ENCODE measurements at regions not wholly inside any gene's neighbourhood (a gene's known extent, or its start where the extent isn't known, plus 50 kb on each side); places are given as distances from the start of the nearest gene placed in this dataset.

DNA sequence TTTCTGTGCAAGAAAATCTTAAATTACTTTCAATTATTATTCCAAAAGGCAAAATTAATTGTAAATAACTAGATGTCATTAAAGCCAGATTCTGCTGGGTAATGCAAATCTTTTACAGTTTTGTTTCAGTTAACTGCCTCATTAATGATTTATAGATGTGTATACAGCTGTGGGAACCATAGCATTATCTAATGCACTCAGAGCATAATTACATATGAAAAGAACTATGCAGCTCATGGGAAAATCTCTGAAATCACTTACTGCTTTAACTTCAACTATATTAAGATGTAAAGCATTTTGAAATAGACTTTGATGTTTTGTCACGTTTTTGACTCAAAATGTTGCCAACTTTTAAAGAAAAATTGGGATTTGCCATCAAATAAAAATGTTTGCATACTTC, 630.3 kb upstream of the KLHL4 start:
- no peaks in the 10 kb centered on the region for H3K4me1 ChIP-seq (ENCODE audit: low read length)
- H3K36me3 ChIP-seq (ENCODE audit: insufficient read depth, low read length) = no peaks in the 10 kb centered on the region
- no peaks in the 10 kb centered on the region for H3K27me3 ChIP-seq (ENCODE audit: low read length)
- peaks cover 12% of the 10 kb centered on the region for H3K9me3 ChIP-seq (ENCODE audit: low read length)
- no peak overlapping the region for H3K4me3 ChIP-seq (ENCODE audit: low read length)
- no peak overlapping the region for H3K4me2 ChIP-seq (ENCODE audit: low read depth, low read length, poor library complexity, severe bottlenecking)
- no peak for DNase-seq
- no peak overlapping the region for H2AFZ ChIP-seq (ENCODE audit: low read length)
- H3K27ac ChIP-seq (ENCODE audit: low read length) = no peak overlapping the region
- H3K79me2 ChIP-seq (ENCODE audit: low read length) = no peaks in the 10 kb centered on the region
- no peaks in the 10 kb centered on the region for H3K9me2 ChIP-seq (replicated peaks; ENCODE audit: insufficient read depth, low read length)
- H4K20me1 ChIP-seq (ENCODE audit: insufficient read depth, low read depth, low read length) = no peaks in the 10 kb centered on the region
- H3K9ac ChIP-seq (ENCODE audit: low read length) = no peak overlapping the region

DNA sequence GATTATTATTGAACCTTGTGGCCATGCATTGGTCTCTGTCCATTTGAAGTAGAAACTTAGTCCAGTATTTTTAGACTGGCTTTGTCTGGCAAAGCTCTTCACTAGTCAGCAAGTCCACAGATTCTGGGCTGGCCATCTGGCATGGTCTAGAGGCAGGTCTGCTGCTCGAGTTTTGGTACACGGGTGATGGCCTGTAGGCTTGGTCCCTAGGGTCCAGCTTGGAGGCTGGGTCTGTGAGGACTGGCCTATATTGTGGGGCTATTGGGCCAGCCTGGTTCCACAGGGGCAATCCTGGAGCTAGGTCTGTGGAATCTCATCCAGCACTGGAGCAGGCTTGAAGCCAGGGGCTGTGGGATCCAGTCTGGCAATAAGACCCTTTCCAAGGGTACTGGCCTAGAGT, 607.6 kb upstream of the KLHL4 start:
- Histone ChIP-seq H3K4me2 (ENCODE audit: low read depth, low read length, poor library complexity, severe bottlenecking) (no peak overlapping the region), H3K4me1 (ENCODE audit: low read length) (no peaks in the 10 kb centered on the region), H3K9ac (ENCODE audit: low read length) (no peak overlapping the region), H3K79me2 (ENCODE audit: low read length) (no peaks in the 10 kb centered on the region), H3K36me3 (ENCODE audit: insufficient read depth, low read length) (no peaks in the 10 kb centered on the region), H3K9me3 (ENCODE audit: low read length) (peaks cover 16% of the 10 kb centered on the region), H3K27ac (ENCODE audit: low read length) (no peak overlapping the region), H2AFZ (ENCODE audit: low read length) (no peak overlapping the region), H3K4me3 (ENCODE audit: low read length) (no peak overlapping the region), H3K27me3 (ENCODE audit: low read length) (no peaks in the 10 kb centered on the region), H4K20me1 (ENCODE audit: insufficient read depth, low read depth, low read length) (no peaks in the 10 kb centered on the region), H3K9me2 (replicated peaks; ENCODE audit: insufficient read depth, low read length) (no peaks in the 10 kb centered on the region)
- no peak for DNase-seq

DNA sequence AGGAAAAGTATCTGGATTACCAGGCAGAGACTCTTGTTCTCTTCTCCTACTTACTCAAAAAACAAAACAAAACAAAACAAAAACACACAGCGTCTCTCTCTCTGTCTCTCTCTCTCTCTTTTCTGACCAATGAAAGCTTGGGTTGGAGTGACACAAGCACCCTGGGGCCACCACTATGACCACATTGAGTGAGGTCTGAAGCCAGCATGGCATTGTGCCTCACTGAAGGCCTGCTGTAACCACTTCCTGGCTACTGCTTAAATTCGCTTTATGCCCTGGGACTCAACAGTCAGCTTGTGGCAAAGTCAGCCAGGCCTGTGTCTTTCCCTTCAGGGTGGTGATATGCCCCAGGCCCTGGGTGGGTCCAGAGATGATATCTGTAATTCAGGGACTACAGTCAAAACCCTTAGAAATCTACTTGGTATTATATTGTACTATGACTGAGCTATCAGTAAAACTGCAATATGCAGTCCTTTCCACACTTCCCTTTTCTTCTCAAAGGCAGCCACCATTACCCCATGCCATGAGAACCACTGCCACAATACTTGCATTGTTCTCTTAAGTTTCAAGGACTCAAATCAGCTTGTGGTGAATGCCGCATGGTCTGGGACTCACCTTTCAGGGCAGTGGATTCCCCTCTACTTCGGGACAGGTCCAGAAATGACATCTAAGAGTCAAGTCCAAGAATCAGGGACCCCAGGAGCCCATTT, 606.8 kb upstream of the KLHL4 start:
- Histone ChIP-seq H3K9ac (ENCODE audit: low read length) (no peak overlapping the region), H3K4me1 (ENCODE audit: low read length) (no peaks in the 10 kb centered on the region), H3K9me2 (replicated peaks; ENCODE audit: insufficient read depth, low read length) (no peaks in the 10 kb centered on the region), H3K4me2 (ENCODE audit: low read depth, low read length, poor library complexity, severe bottlenecking) (no peak overlapping the region), H4K20me1 (ENCODE audit: insufficient read depth, low read depth, low read length) (no peaks in the 10 kb centered on the region), H3K79me2 (ENCODE audit: low read length) (no peaks in the 10 kb centered on the region), H3K4me3 (ENCODE audit: low read length) (no peak overlapping the region), H3K36me3 (ENCODE audit: insufficient read depth, low read length) (no peaks in the 10 kb centered on the region), H3K9me3 (ENCODE audit: low read length) (peaks cover 14% of the 10 kb centered on the region), H2AFZ (ENCODE audit: low read length) (no peak overlapping the region), H3K27me3 (ENCODE audit: low read length) (no peaks in the 10 kb centered on the region), H3K27ac (ENCODE audit: low read length) (no peak overlapping the region)
- DNase-seq = no peak

DNA sequence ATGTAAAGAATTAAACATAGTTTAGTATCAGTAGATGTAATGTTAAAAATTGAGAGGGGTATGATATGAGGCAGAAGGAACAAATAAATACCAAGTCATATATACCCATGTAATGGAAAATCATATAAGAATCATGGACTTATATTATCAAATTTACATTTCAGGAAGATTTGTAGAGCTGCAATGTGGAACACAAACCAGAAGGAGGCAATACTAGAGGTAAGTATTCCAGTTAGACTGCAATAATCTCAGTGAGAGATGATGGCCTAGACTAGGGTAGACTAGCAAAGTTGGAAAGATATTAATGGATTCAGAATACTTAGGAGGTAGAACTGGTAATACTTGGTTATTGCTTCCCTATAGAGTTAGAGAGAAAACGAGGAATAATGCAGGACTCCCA, 603.0 kb upstream of the KLHL4 start:
- no peak overlapping the region for H3K4me3 ChIP-seq (ENCODE audit: low read length)
- H3K4me1 ChIP-seq (ENCODE audit: low read length) = no peaks in the 10 kb centered on the region
- no peak overlapping the region for H2AFZ ChIP-seq (ENCODE audit: low read length)
- H3K27me3 ChIP-seq (ENCODE audit: low read length) = no peaks in the 10 kb centered on the region
- no peak overlapping the region for H3K4me2 ChIP-seq (ENCODE audit: low read depth, low read length, poor library complexity, severe bottlenecking)
- H3K9me3 ChIP-seq (ENCODE audit: low read length) = peaks cover 14% of the 10 kb centered on the region
- H3K79me2 ChIP-seq (ENCODE audit: low read length) = no peaks in the 10 kb centered on the region
- H3K27ac ChIP-seq (ENCODE audit: low read length) = no peak overlapping the region
- H3K9ac ChIP-seq (ENCODE audit: low read length) = no peak overlapping the region
- no peaks in the 10 kb centered on the region for H3K9me2 ChIP-seq (replicated peaks; ENCODE audit: insufficient read depth, low read length)
- no peak for DNase-seq
- H4K20me1 ChIP-seq (ENCODE audit: insufficient read depth, low read depth, low read length) = no peaks in the 10 kb centered on the region
- H3K36me3 ChIP-seq (ENCODE audit: insufficient read depth, low read length) = no peaks in the 10 kb centered on the region

DNA sequence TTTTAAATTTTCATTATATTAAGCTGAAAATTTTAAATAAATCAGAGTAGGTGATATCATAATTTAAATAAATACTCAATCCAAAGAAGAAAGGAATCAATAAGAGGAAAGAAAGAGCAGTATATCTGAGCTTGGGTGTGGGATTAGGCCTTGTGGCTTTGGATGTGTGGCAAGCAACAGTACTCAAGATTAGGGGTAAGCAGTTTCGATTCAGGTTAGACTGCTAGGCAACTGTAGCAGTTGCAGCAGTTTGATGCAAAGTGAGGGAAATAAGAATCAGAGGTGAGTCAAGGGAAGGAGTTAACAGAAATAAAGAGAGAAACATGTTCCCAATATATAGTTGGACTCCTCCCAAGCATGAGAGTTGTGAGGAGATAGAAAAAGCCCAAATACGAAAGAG, 599.6 kb upstream of the KLHL4 start:
- Histone ChIP-seq H3K4me2 (ENCODE audit: low read depth, low read length, poor library complexity, severe bottlenecking) (no peak overlapping the region), H3K9ac (ENCODE audit: low read length) (no peak overlapping the region), H3K9me3 (ENCODE audit: low read length) (peaks cover 8% of the 10 kb centered on the region; the same call in 1 of the 2 replicates), H3K79me2 (ENCODE audit: low read length) (no peaks in the 10 kb centered on the region), H3K4me3 (ENCODE audit: low read length) (no peak overlapping the region), H3K27me3 (ENCODE audit: low read length) (no peaks in the 10 kb centered on the region), H2AFZ (ENCODE audit: low read length) (no peak overlapping the region), H3K27ac (ENCODE audit: low read length) (no peak overlapping the region), H3K9me2 (replicated peaks; ENCODE audit: insufficient read depth, low read length) (no peaks in the 10 kb centered on the region), H3K36me3 (ENCODE audit: insufficient read depth, low read length) (no peaks in the 10 kb centered on the region), H3K4me1 (ENCODE audit: low read length) (no peaks in the 10 kb centered on the region), H4K20me1 (ENCODE audit: insufficient read depth, low read depth, low read length) (no peaks in the 10 kb centered on the region)
- DNase-seq = no peak

DNA sequence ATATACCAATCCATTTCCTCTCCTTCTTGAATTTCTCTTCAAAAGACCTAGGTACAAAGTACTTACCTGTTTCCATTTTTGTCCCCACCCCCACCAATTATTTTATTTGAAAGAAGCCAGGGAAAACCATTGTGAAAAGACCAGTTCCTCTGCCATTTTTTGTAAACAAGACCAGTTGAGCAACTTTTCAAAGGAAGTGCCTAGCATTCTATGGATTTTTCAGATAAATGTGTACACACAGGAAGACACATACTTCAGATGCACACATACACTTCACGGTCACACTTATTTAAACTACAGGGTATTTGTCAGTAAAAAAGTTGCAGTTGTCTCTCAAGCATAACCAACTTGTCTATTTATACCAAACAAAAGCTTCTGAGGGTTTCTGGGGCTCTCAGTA, 587.2 kb upstream of the KLHL4 start:
- Histone ChIP-seq H3K9ac (ENCODE audit: low read length) (no peak overlapping the region), H2AFZ (ENCODE audit: low read length) (no peak overlapping the region), H3K36me3 (ENCODE audit: insufficient read depth, low read length) (no peaks in the 10 kb centered on the region), H3K9me3 (ENCODE audit: low read length) (peaks cover 14% of the 10 kb centered on the region; the same call in 1 of the 2 replicates), H3K4me1 (ENCODE audit: low read length) (no peaks in the 10 kb centered on the region), H3K9me2 (replicated peaks; ENCODE audit: insufficient read depth, low read length) (no peaks in the 10 kb centered on the region), H3K79me2 (ENCODE audit: low read length) (no peaks in the 10 kb centered on the region), H3K27ac (ENCODE audit: low read length) (no peak overlapping the region), H4K20me1 (ENCODE audit: insufficient read depth, low read depth, low read length) (no peaks in the 10 kb centered on the region), H3K27me3 (ENCODE audit: low read length) (no peaks in the 10 kb centered on the region), H3K4me3 (ENCODE audit: low read length) (no peak overlapping the region), H3K4me2 (ENCODE audit: low read depth, low read length, poor library complexity, severe bottlenecking) (no peak overlapping the region)
- DNase-seq = no peak

DNA sequence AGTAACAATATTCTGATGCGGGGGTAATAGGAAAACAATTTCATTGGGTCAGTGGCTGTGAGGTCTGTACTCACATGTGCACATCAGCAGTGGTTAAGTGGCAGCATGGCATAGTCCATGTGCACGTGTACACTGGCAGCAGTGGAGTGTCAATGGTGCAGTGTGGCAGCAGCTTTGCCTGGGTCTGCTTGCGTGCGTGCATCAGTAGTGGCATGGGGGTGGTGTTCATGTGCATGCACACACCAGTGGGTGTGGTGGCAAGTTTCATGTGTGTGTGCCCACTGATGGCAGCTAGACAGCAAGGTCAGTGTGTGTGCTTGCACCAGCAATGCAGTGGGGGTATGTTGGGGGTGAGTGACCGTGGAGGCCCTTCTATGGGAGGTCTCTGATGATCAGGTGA, 581.6 kb upstream of the KLHL4 start:
- no peak for DNase-seq
- H3K4me2 ChIP-seq (ENCODE audit: low read depth, low read length, poor library complexity, severe bottlenecking) = no peak overlapping the region
- H4K20me1 ChIP-seq (ENCODE audit: insufficient read depth, low read depth, low read length) = no peaks in the 10 kb centered on the region

DNA sequence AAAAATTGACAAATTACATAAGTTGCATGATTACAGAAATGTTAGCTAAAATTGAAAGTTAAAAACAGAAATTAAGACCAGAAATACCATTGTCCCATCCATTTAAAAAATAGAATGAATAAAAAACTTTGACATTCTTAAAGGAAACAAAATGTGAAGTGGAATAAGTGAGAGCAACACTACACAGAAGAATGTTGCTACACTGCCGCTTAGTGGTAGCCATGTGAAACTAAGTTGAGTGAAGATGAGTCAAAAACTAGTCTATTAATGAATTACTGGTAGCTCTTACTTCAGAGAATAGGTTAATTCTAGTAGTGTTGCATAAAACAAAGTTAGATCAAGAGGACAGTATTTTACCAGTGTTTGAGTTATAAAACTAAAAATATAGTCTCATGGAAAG, 571.0 kb upstream of the KLHL4 start:
- Histone ChIP-seq H4K20me1 (ENCODE audit: insufficient read depth, low read depth, low read length) (no peaks in the 10 kb centered on the region), H3K4me3 (ENCODE audit: low read length) (no peak overlapping the region), H3K4me1 (ENCODE audit: low read length) (no peaks in the 10 kb centered on the region), H2AFZ (ENCODE audit: low read length) (no peak overlapping the region), H3K9me2 (replicated peaks; ENCODE audit: insufficient read depth, low read length) (no peaks in the 10 kb centered on the region), H3K9ac (ENCODE audit: low read length) (no peak overlapping the region), H3K9me3 (ENCODE audit: low read length) (no peaks in the 10 kb centered on the region), H3K4me2 (ENCODE audit: low read depth, low read length, poor library complexity, severe bottlenecking) (no peak overlapping the region), H3K27ac (ENCODE audit: low read length) (no peak overlapping the region), H3K27me3 (ENCODE audit: low read length) (no peaks in the 10 kb centered on the region), H3K36me3 (ENCODE audit: insufficient read depth, low read length) (no peaks in the 10 kb centered on the region), H3K79me2 (ENCODE audit: low read length) (no peaks in the 10 kb centered on the region)
- peak; percentile 75 for DNase-seq

More for the DNA sequence above, 581.6 kb upstream of the KLHL4 start:
- H3K4me3 ChIP-seq (ENCODE audit: low read length) = no peak overlapping the region
- H3K79me2 ChIP-seq (ENCODE audit: low read length) = no peaks in the 10 kb centered on the region
- no peak overlapping the region for H3K27ac ChIP-seq (ENCODE audit: low read length)
- H3K4me1 ChIP-seq (ENCODE audit: low read length) = no peaks in the 10 kb centered on the region
- no peaks in the 10 kb centered on the region for H3K36me3 ChIP-seq (ENCODE audit: insufficient read depth, low read length)
- no peak overlapping the region for H2AFZ ChIP-seq (ENCODE audit: low read length)
- no peaks in the 10 kb centered on the region for H3K27me3 ChIP-seq (ENCODE audit: low read length)
- no peak overlapping the region for H3K9ac ChIP-seq (ENCODE audit: low read length)
- no peaks in the 10 kb centered on the region for H3K9me2 ChIP-seq (replicated peaks; ENCODE audit: insufficient read depth, low read length)
- peaks cover 15% of the 10 kb centered on the region; the same call in 1 of the 2 replicates for H3K9me3 ChIP-seq (ENCODE audit: low read length)

All from Karpas-422 (cell line).